ENCODE measurements at regions not wholly inside any gene's neighbourhood (a gene's known extent, or its start where the extent isn't known, plus 50 kb on each side); places are given as distances from the start of the nearest gene placed in this dataset.

DNA sequence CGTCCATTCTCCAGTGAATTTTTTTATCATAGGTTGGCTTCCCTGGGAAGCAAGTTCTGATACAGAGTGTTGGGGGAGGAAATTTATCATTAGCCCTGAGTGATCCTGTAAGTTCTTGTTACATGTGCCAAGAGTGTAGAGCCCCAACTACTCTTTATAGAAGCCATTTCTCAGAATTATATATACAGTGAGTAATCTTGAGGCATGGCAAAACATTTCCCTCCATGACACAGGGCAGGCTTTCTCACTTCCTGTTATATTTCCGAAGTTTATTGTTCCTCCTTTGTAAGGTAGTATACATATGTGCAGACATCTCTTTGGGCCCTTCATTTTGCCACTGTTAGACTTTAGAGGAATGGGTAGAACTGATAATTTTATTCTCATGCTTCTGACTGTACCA, 484.7 kb upstream of the NRXN1 start:
- Histone ChIP-seq H3K4me1 (ENCODE audit: insufficient read depth) (no peaks in the 10 kb centered on the region), H4K20me1 (ENCODE audit: insufficient read depth, poor library complexity, severe bottlenecking) (no peaks in the 10 kb centered on the region), H3K27me3 (no peaks in the 10 kb centered on the region), H3K36me3 (replicated peaks; ENCODE audit: insufficient read depth, low read depth) (no peaks in the 10 kb centered on the region), H3K4me2 (no peak overlapping the region), H3K9me2 (replicated peaks; ENCODE audit: insufficient read depth) (no peaks in the 10 kb centered on the region), H3K4me3 (no peak overlapping the region), H3K27ac (no peak overlapping the region), H2AFZ (no peak overlapping the region), H3K9me3 (ENCODE audit: low read depth) (no peaks in the 10 kb centered on the region), H3K79me2 (no peaks in the 10 kb centered on the region)
- DNase-seq (ENCODE audit: low spot score), result no peak
- TF ChIP-seq, protein P1, sequence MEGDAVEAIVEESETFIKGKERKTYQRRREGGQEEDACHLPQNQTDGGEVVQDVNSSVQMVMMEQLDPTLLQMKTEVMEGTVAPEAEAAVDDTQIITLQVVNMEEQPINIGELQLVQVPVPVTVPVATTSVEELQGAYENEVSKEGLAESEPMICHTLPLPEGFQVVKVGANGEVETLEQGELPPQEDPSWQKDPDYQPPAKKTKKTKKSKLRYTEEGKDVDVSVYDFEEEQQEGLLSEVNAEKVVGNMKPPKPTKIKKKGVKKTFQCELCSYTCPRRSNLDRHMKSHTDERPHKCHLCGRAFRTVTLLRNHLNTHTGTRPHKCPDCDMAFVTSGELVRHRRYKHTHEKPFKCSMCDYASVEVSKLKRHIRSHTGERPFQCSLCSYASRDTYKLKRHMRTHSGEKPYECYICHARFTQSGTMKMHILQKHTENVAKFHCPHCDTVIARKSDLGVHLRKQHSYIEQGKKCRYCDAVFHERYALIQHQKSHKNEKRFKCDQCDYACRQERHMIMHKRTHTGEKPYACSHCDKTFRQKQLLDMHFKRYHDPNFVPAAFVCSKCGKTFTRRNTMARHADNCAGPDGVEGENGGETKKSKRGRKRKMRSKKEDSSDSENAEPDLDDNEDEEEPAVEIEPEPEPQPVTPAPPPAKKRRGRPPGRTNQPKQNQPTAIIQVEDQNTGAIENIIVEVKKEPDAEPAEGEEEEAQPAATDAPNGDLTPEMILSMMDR (IDR thresholded peaks at IDR 0.05; ENCODE audit: poor library complexity), result no peak
- TF ChIP-seq EZH2 (IDR thresholded peaks at IDR 0.05; ENCODE audit: borderline replicate concordance), result no peak
- TF ChIP-seq EZH2phosphoT487 (IDR thresholded peaks at IDR 0.05; ENCODE audit: low read depth, severe bottlenecking, unreplicated experiment), result no peak
- WGBS (ENCODE audit: low lambda C conversion rate, missing lambda C conversion rate), result 91% methylated on average over 2 of the region's 2 CpGs

DNA sequence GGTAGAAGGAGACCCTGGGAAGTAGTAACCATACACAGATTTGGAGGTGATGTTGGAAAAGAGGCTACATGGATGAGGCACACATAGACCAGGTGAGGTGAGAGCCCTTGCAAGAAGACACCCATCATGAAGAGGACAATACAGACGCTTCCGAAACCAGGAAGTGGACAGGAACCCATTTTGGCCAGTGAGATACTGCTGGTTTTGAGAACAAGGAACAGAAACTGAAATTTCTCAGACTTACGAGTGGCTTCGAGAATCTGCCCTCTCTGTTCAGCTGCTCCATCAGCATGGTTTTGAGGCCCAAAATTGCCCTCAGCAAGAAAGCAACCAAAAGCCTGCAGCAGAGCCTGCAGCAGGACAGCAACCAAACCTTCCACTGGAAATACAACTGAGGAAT, 479.1 kb upstream of the NRXN1 start:
- no peaks in the 10 kb centered on the region for H3K36me3 ChIP-seq (replicated peaks; ENCODE audit: insufficient read depth, low read depth)
- no peaks in the 10 kb centered on the region for H4K20me1 ChIP-seq (ENCODE audit: insufficient read depth, poor library complexity, severe bottlenecking)
- 97% methylated on average over 4 of the region's 4 CpGs for WGBS (ENCODE audit: low lambda C conversion rate, missing lambda C conversion rate)
- TF ChIP-seq EZH2phosphoT487 (IDR thresholded peaks at IDR 0.05; ENCODE audit: low read depth, severe bottlenecking, unreplicated experiment), result no peak
- no peak for TF ChIP-seq EZH2 (IDR thresholded peaks at IDR 0.05; ENCODE audit: borderline replicate concordance)
- TF ChIP-seq, protein P1 (IDR thresholded peaks at IDR 0.05; ENCODE audit: poor library complexity), result no peak
- H3K79me2 ChIP-seq, result no peaks in the 10 kb centered on the region
- no peak overlapping the region for H3K4me3 ChIP-seq
- no peaks in the 10 kb centered on the region for H3K9me3 ChIP-seq (ENCODE audit: low read depth)
- no peak overlapping the region for H3K27ac ChIP-seq
- H3K4me1 ChIP-seq (ENCODE audit: insufficient read depth), result no peaks in the 10 kb centered on the region
- DNase-seq (ENCODE audit: low spot score), result no peak
- no peak overlapping the region for H3K4me2 ChIP-seq
- H3K9me2 ChIP-seq (replicated peaks; ENCODE audit: insufficient read depth), result no peaks in the 10 kb centered on the region
- no peaks in the 10 kb centered on the region for H3K27me3 ChIP-seq
- no peak overlapping the region for H2AFZ ChIP-seq

DNA sequence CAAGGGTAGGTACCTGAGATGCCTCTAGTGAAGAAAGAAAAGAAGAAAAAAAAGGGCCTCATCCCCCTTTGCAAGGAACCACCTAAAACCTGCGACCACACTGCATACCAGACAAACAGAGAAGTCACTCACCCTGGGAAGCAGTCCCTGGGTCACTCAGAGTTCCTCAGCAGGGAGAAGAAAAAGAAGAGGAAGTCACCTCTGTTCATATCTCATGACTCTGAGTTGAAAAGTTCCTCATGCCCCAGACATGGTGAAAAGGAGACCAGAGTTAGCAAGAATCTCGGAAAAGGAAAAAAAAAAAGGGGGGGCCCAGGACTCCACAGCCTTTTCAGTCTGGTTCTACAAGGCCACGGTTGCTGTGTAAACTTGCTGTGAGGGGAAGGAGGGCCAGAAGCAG, 478.4 kb upstream of the NRXN1 start:
- Histone ChIP-seq H3K9me2 (replicated peaks; ENCODE audit: insufficient read depth) (no peaks in the 10 kb centered on the region), H3K9me3 (ENCODE audit: low read depth) (no peaks in the 10 kb centered on the region), H2AFZ (no peak overlapping the region), H4K20me1 (ENCODE audit: insufficient read depth, poor library complexity, severe bottlenecking) (no peaks in the 10 kb centered on the region), H3K27me3 (no peaks in the 10 kb centered on the region), H3K27ac (no peak overlapping the region), H3K36me3 (replicated peaks; ENCODE audit: insufficient read depth, low read depth) (no peaks in the 10 kb centered on the region), H3K4me3 (no peak overlapping the region), H3K4me1 (ENCODE audit: insufficient read depth) (no peaks in the 10 kb centered on the region), H3K4me2 (no peak overlapping the region), H3K79me2 (no peaks in the 10 kb centered on the region)
- DNase-seq (ENCODE audit: low spot score), result no peak
- TF ChIP-seq, protein P1 (IDR thresholded peaks at IDR 0.05; ENCODE audit: poor library complexity), result no peak
- TF ChIP-seq EZH2phosphoT487 (IDR thresholded peaks at IDR 0.05; ENCODE audit: low read depth, severe bottlenecking, unreplicated experiment) (no peak), EZH2 (IDR thresholded peaks at IDR 0.05; ENCODE audit: borderline replicate concordance) (no peak)
- 88% methylated on average over 3 of the region's 3 CpGs for WGBS (ENCODE audit: low lambda C conversion rate, missing lambda C conversion rate)

DNA sequence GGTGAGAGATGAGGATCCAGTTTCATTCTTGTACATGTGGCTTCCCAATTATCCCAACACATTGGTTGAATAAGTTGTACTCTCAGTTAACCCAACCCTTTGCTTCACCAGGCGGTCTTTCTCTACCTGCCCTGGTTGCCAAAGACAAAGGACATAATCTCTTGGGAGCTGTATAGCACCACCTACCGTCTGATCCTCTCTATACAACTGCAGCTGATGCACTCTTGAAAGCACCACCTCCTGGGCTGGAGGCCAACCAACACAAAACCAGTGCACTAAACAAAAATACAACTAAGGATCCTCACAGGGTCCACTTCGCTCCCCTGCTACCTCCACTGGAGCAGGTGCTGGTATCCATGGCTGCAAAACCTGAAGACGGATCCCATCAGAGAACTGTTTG, 473.6 kb upstream of the NRXN1 start:
- H3K4me2 ChIP-seq, result no peak overlapping the region
- no peaks in the 10 kb centered on the region for H3K4me1 ChIP-seq (ENCODE audit: insufficient read depth)
- H3K9me3 ChIP-seq (ENCODE audit: low read depth), result no peaks in the 10 kb centered on the region
- no peaks in the 10 kb centered on the region for H3K36me3 ChIP-seq (replicated peaks; ENCODE audit: insufficient read depth, low read depth)
- DNase-seq (ENCODE audit: low spot score), result no peak
- H3K27me3 ChIP-seq, result no peaks in the 10 kb centered on the region
- no peaks in the 10 kb centered on the region for H3K79me2 ChIP-seq
- no peak overlapping the region for H2AFZ ChIP-seq
- H4K20me1 ChIP-seq (ENCODE audit: insufficient read depth, poor library complexity, severe bottlenecking), result no peaks in the 10 kb centered on the region
- H3K27ac ChIP-seq, result no peak overlapping the region
- WGBS (ENCODE audit: low lambda C conversion rate, missing lambda C conversion rate), result 90% methylated on average over 4 of the region's 4 CpGs
- H3K9me2 ChIP-seq (replicated peaks; ENCODE audit: insufficient read depth), result no peaks in the 10 kb centered on the region
- TF ChIP-seq, protein P1 (IDR thresholded peaks at IDR 0.05; ENCODE audit: poor library complexity), result no peak
- no peak for TF ChIP-seq EZH2 (IDR thresholded peaks at IDR 0.05; ENCODE audit: borderline replicate concordance)
- no peak for TF ChIP-seq EZH2phosphoT487 (IDR thresholded peaks at IDR 0.05; ENCODE audit: low read depth, severe bottlenecking, unreplicated experiment)
- H3K4me3 ChIP-seq, result no peak overlapping the region
